Fibroblast of lung (primary cell): ENCODE measurements at regions not wholly inside any gene's neighbourhood (a gene's known extent, or its start where the extent isn't known, plus 50 kb on each side); places are given as distances from the start of the nearest gene placed in this dataset.

Source experiments
- DNase-seq, 2 donors: peaks; one replicate each; pipeline versions ENCODE4 v3.0.0 to v3.0.0-alpha.2; 2010; ENCODE audit warnings: low read depth in 2 of 2
- H2AFZ ChIP-seq: 2 replicates; pipeline ENCODE4 v1.5.1; 2012; ENCODE audit warnings: low read length, control low read depth, inconsistent platforms
- H3K27ac ChIP-seq: 2 replicates; pipeline ENCODE4 v1.5.1; 2011; ENCODE audit warnings: low read length, control low read depth; ENCODE audit not compliant: insufficient read depth
- H3K27me3 ChIP-seq: 2 replicates; pipeline ENCODE4 v1.5.1; 2011; ENCODE audit warnings: mild to moderate bottlenecking, low read length; ENCODE audit not compliant: control insufficient read depth, insufficient read depth
- H3K36me3 ChIP-seq: 2 replicates; pipeline ENCODE4 v1.5.1; 2011; ENCODE audit warnings: low read length; ENCODE audit not compliant: control insufficient read depth, insufficient read depth
- H3K4me1 ChIP-seq: 2 replicates; pipeline ENCODE4 v1.5.1; 2011; ENCODE audit warnings: low read length; ENCODE audit not compliant: control insufficient read depth, insufficient read depth; ENCODE audit errors: extremely low read depth
- H3K4me2 ChIP-seq: 2 replicates; pipeline ENCODE4 v1.5.1; 2011; ENCODE audit warnings: low read length, control low read depth; ENCODE audit not compliant: insufficient read depth; ENCODE audit errors: extremely low read depth
- H3K4me3 ChIP-seq, 4 experiments: fragments of 200-600 bp in 1 of 4; sonication (generic) in 1 of 4; replicated peaks in 1 of 4; 2 replicates each; pipeline ENCODE4 v1.5.1; 2011 to 2016; ENCODE audit warnings: low read length in 4 of 4, low read depth in 3 of 4, mild to moderate bottlenecking in 3 of 4, control low read depth in 2 of 4, inconsistent platforms in 1 of 4, mixed read lengths in 1 of 4; ENCODE audit not compliant: insufficient read depth in 1 of 4; ENCODE audit errors: control extremely low read depth in 1 of 4
- H3K79me2 ChIP-seq: 2 replicates; pipeline ENCODE4 v1.5.1; 2012; ENCODE audit warnings: mild to moderate bottlenecking, low read length, inconsistent platforms; ENCODE audit not compliant: control insufficient read depth, insufficient read depth
- H3K9ac ChIP-seq: 2 replicates; pipeline ENCODE4 v1.5.1; 2011; ENCODE audit warnings: mild to moderate bottlenecking, low read length, control low read depth; ENCODE audit not compliant: insufficient read depth
- H3K9me3 ChIP-seq: 2 replicates; pipeline ENCODE4 v1.5.1; 2012; ENCODE audit warnings: low read depth, low read length; ENCODE audit not compliant: control insufficient read depth, insufficient read depth
- H4K20me1 ChIP-seq: 2 replicates; pipeline ENCODE4 v1.5.1; 2011; ENCODE audit warnings: low read length; ENCODE audit not compliant: control insufficient read depth, insufficient read depth; ENCODE audit errors: extremely low read depth
- EZH2 ChIP-seq: IDR thresholded peaks from 2 replicates; pipeline ENCODE4 v1.5.1; 2012; ENCODE audit warnings: low read length, control low read depth, mild to moderate bottlenecking; ENCODE audit errors: missing control alignments
- TF ChIP-seq, protein P1 (sequence below), 2 donors: IDR thresholded peaks in 1 of 2; conservative IDR thresholded peaks in 1 of 2; 1 replicate in 1 of 2; 2 replicates in 1 of 2; pipeline ENCODE4 v1.5.1; 2011 to 2012; ENCODE audit warnings: low read length in 2 of 2, control low read depth in 1 of 2, inconsistent platforms in 1 of 2, low read depth in 1 of 2, mild to moderate bottlenecking in 1 of 2

DNA sequence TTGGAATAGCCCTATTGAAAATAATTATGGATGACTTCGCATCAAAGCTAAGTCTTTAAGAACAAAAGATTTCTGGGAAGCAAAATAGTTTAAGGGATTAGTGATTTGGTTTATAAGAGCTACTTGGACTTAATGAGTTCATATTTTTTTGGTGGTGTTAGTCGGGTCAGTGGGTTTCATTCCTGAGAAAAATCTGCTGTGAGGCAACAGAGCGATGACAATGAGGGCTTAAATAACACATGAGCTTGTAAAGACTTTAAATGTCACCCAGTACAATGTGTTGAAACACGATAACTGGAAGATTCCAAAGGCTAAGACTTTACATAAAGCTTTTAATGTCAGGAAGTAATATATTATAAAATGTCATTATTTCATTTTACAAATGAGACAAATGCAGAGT, 178.8 kb downstream of the ARL4A start:
- no peaks in the 10 kb centered on the region for H3K27me3 ChIP-seq
- H3K4me1 ChIP-seq: no peaks in the 10 kb centered on the region
- no peaks in the 10 kb centered on the region for H4K20me1 ChIP-seq
- no peak overlapping the region for H3K27ac ChIP-seq
- H3K36me3 ChIP-seq: no peaks in the 10 kb centered on the region
- H3K4me2 ChIP-seq: no peak overlapping the region
- no peak for DNase-seq
- H3K79me2 ChIP-seq: no peaks in the 10 kb centered on the region
- no peaks in the 10 kb centered on the region for H3K9me3 ChIP-seq
- no peak overlapping the region for H3K4me3 ChIP-seq
- H2AFZ ChIP-seq: no peak overlapping the region
- H3K9ac ChIP-seq: no peak overlapping the region
- no peak for TF ChIP-seq EZH2
- TF ChIP-seq, protein P1, sequence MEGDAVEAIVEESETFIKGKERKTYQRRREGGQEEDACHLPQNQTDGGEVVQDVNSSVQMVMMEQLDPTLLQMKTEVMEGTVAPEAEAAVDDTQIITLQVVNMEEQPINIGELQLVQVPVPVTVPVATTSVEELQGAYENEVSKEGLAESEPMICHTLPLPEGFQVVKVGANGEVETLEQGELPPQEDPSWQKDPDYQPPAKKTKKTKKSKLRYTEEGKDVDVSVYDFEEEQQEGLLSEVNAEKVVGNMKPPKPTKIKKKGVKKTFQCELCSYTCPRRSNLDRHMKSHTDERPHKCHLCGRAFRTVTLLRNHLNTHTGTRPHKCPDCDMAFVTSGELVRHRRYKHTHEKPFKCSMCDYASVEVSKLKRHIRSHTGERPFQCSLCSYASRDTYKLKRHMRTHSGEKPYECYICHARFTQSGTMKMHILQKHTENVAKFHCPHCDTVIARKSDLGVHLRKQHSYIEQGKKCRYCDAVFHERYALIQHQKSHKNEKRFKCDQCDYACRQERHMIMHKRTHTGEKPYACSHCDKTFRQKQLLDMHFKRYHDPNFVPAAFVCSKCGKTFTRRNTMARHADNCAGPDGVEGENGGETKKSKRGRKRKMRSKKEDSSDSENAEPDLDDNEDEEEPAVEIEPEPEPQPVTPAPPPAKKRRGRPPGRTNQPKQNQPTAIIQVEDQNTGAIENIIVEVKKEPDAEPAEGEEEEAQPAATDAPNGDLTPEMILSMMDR (conservative IDR thresholded peaks at IDR 0.05 in 1 of 2, IDR thresholded peaks at IDR 0.05 in 1 of 2; ENCODE audit: low read depth in 1 of 2, low read length in 2 of 2): no peak

DNA sequence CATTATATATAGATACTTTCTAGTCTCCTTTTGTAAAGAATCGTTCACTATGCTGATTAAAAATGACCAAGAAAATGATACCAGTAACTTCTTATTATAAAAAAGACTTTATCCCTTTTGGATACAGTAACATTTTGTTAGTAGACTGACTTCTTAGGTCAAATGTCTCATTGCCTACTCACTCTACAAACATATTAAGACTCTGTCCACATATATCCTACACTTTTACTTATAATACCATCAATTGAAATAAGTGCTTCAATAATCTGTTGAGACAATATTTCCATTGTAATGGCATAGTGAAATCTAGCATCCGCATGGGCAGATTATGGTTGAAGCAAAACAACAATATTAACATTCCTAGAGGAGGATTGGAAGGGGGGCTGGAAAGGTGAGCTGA, 180.6 kb downstream of the ARL4A start:
- Histone ChIP-seq H4K20me1 (no peaks in the 10 kb centered on the region), H2AFZ (no peak overlapping the region), H3K4me3 (no peak overlapping the region), H3K4me1 (no peaks in the 10 kb centered on the region), H3K27me3 (no peaks in the 10 kb centered on the region), H3K36me3 (no peaks in the 10 kb centered on the region), H3K9me3 (no peaks in the 10 kb centered on the region), H3K79me2 (no peaks in the 10 kb centered on the region), H3K27ac (no peak overlapping the region), H3K4me2 (no peak overlapping the region), H3K9ac (no peak overlapping the region)
- TF ChIP-seq EZH2: no peak
- TF ChIP-seq, protein P1 (conservative IDR thresholded peaks at IDR 0.05 in 1 of 2, IDR thresholded peaks at IDR 0.05 in 1 of 2; ENCODE audit: low read depth in 1 of 2, low read length in 2 of 2): no peak
- no peak for DNase-seq

DNA sequence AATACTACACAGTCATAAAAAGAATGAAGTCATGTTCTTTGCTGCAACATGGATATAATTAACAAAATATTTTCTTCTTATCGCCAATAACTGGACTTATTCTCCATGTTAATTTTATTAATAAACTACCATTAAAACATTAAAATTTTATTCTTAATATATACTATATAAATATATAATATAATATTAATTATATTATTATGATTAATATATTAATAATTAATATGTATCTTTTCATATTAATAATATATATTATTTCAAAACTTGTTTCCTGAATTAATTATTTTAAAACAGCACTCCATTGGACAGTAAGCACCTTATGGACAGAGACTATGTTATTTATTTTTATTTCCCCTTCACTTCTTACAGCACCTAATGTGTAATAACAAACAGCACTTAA, 182.8 kb downstream of the ARL4A start:
- Histone ChIP-seq H3K4me3 (no peak overlapping the region), H3K9me3 (no peaks in the 10 kb centered on the region), H3K36me3 (no peaks in the 10 kb centered on the region), H2AFZ (no peak overlapping the region), H3K79me2 (no peaks in the 10 kb centered on the region), H4K20me1 (no peaks in the 10 kb centered on the region), H3K9ac (no peak overlapping the region), H3K27me3 (no peaks in the 10 kb centered on the region), H3K4me1 (no peaks in the 10 kb centered on the region), H3K4me2 (no peak overlapping the region), H3K27ac (no peak overlapping the region)
- TF ChIP-seq EZH2: no peak
- DNase-seq: no peak
